Kidney (tissue), 13 donors: ENCODE measurements at regions not wholly inside any gene's neighbourhood (a gene's known extent, or its start where the extent isn't known, plus 50 kb on each side); places are given as distances from the start of the nearest gene placed in this dataset.

Experiments used
- DNase-seq, 5 donors: peaks; one replicate each; pipeline ENCODE4 v3.0.0-alpha.2; 2013 to 2020
- FAIRE-seq: peaks from 2 replicates; lab custom pipeline; 2012; peaks lifted over from hg19 to GRCh38; lab: Jason Lieb, UNC
- H3K27ac ChIP-seq, 2 donors: one replicate each; pipeline ENCODE4 v1.7.0; 2013; ENCODE audit warnings: low read depth in 2 of 2, low read length in 2 of 2, inconsistent platforms in 1 of 2
- H3K27me3 ChIP-seq: one replicate; pipeline ENCODE4 v1.7.1; 2013; ENCODE audit warnings: low read length, inconsistent platforms; ENCODE audit not compliant: control insufficient read depth, insufficient read depth
- H3K36me3 ChIP-seq, 3 donors: one replicate each; pipeline versions ENCODE4 v1.7.0 to v1.7.1; 2013; ENCODE audit warnings: low read length in 3 of 3, control low read depth in 1 of 3, inconsistent platforms in 1 of 3; ENCODE audit not compliant: insufficient read depth in 3 of 3, control insufficient read depth in 2 of 3
- H3K4me1 ChIP-seq, 3 donors: one replicate each; pipeline versions ENCODE4 v1.7.0 to v1.7.1; 2013; ENCODE audit warnings: low read length in 3 of 3, inconsistent platforms in 1 of 3, low read depth in 1 of 3; ENCODE audit not compliant: control insufficient read depth in 2 of 3, insufficient read depth in 2 of 3
- H3K4me3 ChIP-seq, 3 donors: one replicate each; pipeline versions ENCODE4 v1.7.0 to v1.8.1; 2013; ENCODE audit warnings: low read length in 3 of 3, control low read depth in 1 of 3, inconsistent platforms in 1 of 3
- H3K9ac ChIP-seq, 3 donors: one replicate each; pipeline versions ENCODE4 v1.7.0 to v1.7.1; 2013; ENCODE audit warnings: low read length in 3 of 3, control low read depth in 1 of 3, inconsistent platforms in 1 of 3
- H3K9me3 ChIP-seq, 3 donors: one replicate each; pipeline versions ENCODE4 v1.7.0 to v1.7.1; 2013; ENCODE audit warnings: low read length in 3 of 3, control low read depth in 1 of 3, inconsistent platforms in 1 of 3; ENCODE audit not compliant: control insufficient read depth in 2 of 3, insufficient read depth in 1 of 3
- CTCF ChIP-seq: IDR thresholded peaks from 3 replicates; pipeline ENCODE4 v1.5.1; 2012; ENCODE audit warnings: mild to moderate bottlenecking, moderate library complexity, borderline replicate concordance; ENCODE audit not compliant: insufficient read depth; ENCODE audit errors: extremely low read depth
- intact Hi-C: fragments of 100-400 bp; cut with DNase I; formaldehyde crosslinking; loops from one replicate; pipeline ENCODE4 v1.11.1; 2022
- donor health status: control.
- donor health status: control.
- donor health status: control.
- donor health status: control.
- donor health status: control.
- donor health status: DM: yes; HTN: yes; CAD: no.
- donor health status: Normal renal cell carcinoma (clear cell type).

GRCh38 chr17:13306310-13306962, 288.6 kb upstream of the ELAC2 start:
- H3K36me3 ChIP-seq, result no peaks in the 10 kb centered on the region
- FAIRE-seq (no peak), DNase-seq (peak in 3 of 5 donors; percentile 17 to 66 (median 64))
- intact Hi-C loops, result no loop called here
- no peaks in the 10 kb centered on the region for H3K27me3 ChIP-seq
- TF ChIP-seq CTCF, result no peak
- no peak overlapping the region for H3K9ac ChIP-seq
- peaks cover 0 to 4% (median 0%) of the 10 kb centered on the region in 3 donors for H3K9me3 ChIP-seq
- H3K27ac ChIP-seq, result no peak overlapping the region
- H3K4me1 ChIP-seq, result no peaks in the 10 kb centered on the region
- no peak overlapping the region for H3K4me3 ChIP-seq

- no peak overlapping the region for H3K4me3 ChIP-seq
- H3K9me3 ChIP-seq, result no peaks in the 10 kb centered on the region
- FAIRE-seq (no peak), DNase-seq (no peak)
- TF ChIP-seq CTCF, result no peak
- H3K4me1 ChIP-seq, result no peaks in the 10 kb centered on the region
- no peaks in the 10 kb centered on the region for H3K36me3 ChIP-seq
- H3K27ac ChIP-seq, result no peak overlapping the region
- no peak overlapping the region for H3K9ac ChIP-seq
- intact Hi-C loops, result no loop called here
- no peaks in the 10 kb centered on the region for H3K27me3 ChIP-seq
Observed at GRCh38 chr17:13302983-13303382, 285.2 kb upstream of the ELAC2 start.

GRCh38 chr17:13302419-13302818, 284.6 kb upstream of the ELAC2 start:
- H3K9ac ChIP-seq, result no peak overlapping the region
- TF ChIP-seq CTCF, result no peak
- intact Hi-C loops, result no loop called here
- no peaks in the 10 kb centered on the region for H3K27me3 ChIP-seq
- H3K4me1 ChIP-seq, result no peaks in the 10 kb centered on the region
- no peak overlapping the region for H3K27ac ChIP-seq
- no peak for DNase-seq
- H3K9me3 ChIP-seq, result no peaks in the 10 kb centered on the region
- no peak overlapping the region for H3K4me3 ChIP-seq
- H3K36me3 ChIP-seq, result no peaks in the 10 kb centered on the region
- no peak for FAIRE-seq

- no peaks in the 10 kb centered on the region for H3K27me3 ChIP-seq
- no peaks in the 10 kb centered on the region for H3K4me1 ChIP-seq
- no peak for TF ChIP-seq CTCF
- intact Hi-C loops, result no loop called here
- DNase-seq, result no peak
- H3K9me3 ChIP-seq, result no peaks in the 10 kb centered on the region
- no peak overlapping the region for H3K4me3 ChIP-seq
- H3K9ac ChIP-seq, result no peak overlapping the region
- FAIRE-seq, result no peak
- H3K36me3 ChIP-seq, result no peaks in the 10 kb centered on the region
- no peak overlapping the region for H3K27ac ChIP-seq
Observed at GRCh38 chr17:13297183-13297582, 279.4 kb upstream of the ELAC2 start.
